Hippocampal formation (tissue), 2 donors: ENCODE measurements at regions not wholly inside any gene's neighbourhood (a gene's known extent, or its start where the extent isn't known, plus 50 kb on each side); places are given as distances from the start of the nearest gene placed in this dataset.
A peak's percentile ranks its signal among the peaks of the same experiment; 100 is the strongest.

Source experiments
- DNase-seq, 2 donors: peaks; one replicate each; lab custom pipeline; 2025; lab: John Stamatoyannopoulos, UW

GRCh38 chr4:108527723-108528122 lies 92.7 kb upstream of the RPL34 start:
- no peak for DNase-seq

- no peak for DNase-seq
These were observed 99.6 kb upstream of the RPL34 start for GRCh38 chr4:108520807-108521206.

- DNase-seq: no peak
These were observed 100.3 kb upstream of the RPL34 start for GRCh38 chr4:108519911-108520601.

DNA sequence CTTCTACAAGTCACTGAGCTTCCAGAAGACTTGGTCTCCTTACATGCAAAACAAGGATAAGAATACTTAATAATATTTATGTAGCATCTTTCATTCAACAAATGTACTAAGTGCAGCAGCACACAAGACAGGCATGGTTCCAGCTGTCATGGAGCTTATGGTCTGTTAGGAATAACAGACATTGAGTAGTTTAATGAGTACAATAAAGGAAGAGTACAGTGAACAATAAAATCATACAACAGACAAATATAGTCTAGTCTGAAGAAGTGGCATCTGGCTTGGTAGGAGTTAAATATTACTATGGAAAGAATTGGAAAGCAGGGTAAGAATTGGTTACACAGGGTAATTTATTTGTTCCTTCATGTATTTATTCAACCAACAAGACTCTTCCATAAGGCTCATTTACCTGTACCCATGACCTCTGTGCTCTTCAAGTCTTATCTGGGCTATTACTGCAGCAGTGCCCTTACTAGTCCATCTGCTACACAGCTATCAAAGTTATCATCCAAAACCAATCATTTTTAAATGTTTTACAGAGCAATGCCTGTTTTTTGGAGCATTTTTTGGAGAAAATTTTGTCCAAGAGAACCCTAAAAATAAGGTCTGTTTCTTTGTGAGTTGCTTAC lies 101.1 kb upstream of the RPL34 start:
- no peak for DNase-seq

DNA sequence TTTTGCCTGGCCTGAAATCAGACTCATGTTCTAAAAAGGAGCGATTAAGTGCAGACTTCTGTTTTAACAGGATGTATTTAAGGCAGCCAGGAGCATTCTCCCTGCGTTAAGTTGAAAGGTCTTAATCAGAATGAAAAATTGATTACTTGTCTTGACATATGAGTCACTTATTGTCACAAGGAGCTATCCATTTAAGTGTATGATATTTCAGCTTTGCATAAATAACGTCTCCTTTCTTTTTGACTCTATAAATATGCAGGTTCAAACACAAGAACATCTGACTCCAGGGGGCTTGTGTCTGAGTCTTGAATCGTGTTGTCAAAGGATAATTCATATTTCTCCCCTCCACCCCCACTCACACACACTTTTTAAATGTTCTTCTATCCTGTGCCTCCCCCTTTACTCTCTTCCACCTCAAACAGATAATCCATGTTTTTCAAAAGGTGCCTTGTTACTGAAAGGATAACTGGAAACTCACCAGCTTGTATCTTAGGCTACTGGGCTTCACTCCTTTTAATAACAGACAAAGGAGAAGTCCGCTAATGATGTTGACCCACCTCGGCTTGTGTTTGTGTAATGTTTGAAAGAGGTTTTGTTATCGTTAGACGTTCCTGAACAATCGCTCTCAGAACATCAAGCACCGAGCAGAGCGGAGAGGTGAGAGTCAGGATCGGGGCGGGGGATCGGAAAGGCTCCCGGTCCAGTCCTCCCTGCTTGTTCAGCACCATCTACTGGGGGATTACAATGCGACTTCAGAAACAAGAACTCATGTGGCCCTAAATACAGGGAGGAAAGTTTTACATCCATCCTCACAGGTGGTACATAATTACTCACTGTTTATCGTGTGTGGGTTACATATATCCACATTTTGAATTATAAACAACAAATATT lies 107.5 kb upstream of the RPL34 start:
- peak in 1 of 2 donors; percentile 1 for DNase-seq

DNA sequence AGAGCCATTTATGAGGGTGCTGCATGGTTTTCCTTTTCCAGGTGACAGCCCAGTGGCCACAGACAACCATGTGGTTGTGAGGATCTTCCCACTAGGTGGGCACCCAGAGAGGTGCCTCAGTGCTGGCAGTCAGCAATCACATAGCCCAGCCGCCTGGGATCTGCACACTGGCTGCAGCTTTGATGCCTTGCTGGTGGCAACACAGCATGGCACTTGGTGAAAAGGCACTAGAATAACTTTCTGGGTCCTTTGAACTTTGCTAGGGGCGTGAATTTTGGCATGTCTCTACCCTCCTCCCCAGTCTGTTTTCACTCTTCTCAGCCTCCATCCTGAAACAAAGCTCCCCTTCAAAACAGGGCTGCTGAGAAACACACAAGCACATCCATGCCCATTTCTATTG lies 108.8 kb upstream of the RPL34 start:
- DNase-seq: no peak

GRCh38 chr4:108502356-108502755 lies 118.0 kb upstream of the RPL34 start:
- no peak for DNase-seq

DNA sequence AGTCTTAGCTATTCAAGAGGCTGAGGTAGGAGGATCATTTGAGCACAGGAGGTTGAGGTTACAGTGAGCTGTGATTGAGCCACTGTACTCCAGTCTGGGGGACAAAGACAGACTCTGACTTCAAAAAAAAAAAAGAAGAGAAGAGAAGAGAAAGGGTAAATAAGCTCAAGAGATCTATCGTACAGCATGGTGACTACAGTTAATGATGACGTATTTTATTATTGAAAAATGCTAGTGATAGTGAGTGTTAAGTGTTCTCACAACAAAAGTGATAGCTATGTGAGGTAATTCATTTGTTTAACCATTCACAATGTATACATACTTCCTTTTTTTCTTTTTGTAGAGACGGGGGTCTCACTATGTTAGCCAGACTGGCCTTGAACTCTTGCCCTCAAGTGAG lies 121.5 kb upstream of the RPL34 start:
- no peak for DNase-seq

DNA sequence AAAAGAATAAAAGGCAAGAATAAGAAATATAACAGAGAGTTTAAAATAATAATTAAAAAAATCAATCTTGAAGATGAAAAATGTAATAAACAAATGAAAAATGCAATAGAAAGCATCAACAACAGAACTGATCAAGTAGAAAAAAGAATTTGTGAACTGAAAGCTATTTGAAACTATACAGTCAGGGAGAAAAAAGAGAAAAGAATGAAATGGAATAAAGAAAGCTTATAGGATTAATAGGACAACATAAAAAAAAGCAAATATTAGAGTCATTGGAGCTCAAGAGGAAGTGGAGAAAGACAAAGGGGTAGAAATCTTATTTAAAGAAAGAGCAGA lies 126.8 kb upstream of the RPL34 start:
- DNase-seq: no peak

- DNase-seq: no peak
These were observed 127.4 kb upstream of the RPL34 start for GRCh38 chr4:108492816-108493595.

DNA sequence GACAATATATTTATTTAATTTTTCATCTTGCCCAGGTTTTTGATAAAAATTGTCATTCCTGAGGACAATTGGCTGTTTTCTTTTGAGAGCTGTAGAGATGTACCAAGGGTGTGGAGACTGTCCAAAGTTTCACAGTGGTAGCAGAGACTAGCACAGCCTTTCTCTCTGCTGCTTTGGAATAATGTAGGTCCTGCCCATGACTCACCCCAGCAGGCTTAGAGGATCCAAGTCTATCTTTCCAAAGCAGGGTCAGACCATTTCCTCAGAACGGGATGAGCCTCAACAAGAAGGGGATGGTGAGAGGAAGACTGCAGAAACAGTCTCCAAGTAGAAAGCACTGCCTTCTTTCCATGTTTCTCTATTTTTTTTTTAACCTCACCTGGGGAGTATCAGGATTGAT lies 131.5 kb upstream of the RPL34 start:
- DNase-seq: no peak

DNA sequence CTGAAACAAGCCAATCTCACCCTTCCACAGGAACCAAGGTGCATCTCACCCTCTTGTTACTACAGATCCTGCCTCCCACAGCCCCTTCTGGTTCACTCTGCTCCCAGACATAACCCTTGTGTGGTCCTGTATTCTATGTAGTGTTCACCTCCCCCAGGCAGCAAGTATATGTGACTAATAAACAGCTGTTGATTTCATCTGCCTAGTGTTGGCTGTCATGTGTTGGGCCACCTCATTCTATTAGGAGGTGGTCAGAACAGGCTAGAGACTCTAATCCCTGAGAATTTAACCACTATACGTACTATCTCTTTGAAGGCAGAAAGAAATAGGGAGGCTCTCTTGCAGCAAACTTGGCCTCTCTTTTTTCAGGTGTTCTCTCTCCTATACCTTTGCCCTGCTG lies 134.3 kb upstream of the RPL34 start:
- DNase-seq: no peak

DNA sequence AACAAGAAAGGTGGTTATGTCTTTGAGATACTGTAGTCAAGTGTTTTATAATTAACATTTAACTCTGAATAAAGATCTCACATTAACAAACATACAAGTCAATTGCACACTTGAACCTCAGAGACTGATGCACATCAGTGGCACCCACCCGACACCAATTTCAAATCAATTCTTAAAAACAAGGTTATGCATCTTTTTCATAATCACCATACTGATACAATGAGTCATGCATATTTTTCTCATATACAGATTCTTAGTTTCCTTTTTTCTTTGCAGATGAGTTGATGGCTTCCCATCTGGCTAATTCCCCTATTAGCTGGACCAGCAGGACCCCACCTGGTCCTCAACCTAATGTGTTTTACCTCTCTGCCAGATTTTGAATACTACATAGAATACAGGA lies 136.2 kb upstream of the RPL34 start:
- DNase-seq: no peak

GRCh38 chr4:108483650-108484049 lies 136.7 kb upstream of the RPL34 start:
- no peak for DNase-seq

DNA sequence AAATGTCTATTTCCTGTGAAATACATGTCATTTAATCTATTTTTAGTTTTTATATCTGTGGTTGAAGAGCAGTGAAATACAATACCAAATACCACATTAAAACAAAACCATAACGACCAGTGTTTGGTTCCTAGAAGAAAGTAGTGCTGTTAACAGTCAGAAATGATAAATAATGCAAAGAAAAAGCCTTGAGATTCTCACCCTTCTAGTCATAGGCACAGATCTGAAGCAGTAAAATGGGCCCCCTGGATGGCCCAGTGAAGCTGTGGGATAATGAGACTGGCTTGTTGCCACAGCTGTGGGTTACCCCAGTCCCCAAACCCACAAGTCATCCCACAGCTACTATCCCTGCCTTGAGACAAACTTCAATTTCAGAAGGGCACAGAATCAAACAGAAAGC lies 137.3 kb upstream of the RPL34 start:
- DNase-seq: no peak

- no peak for DNase-seq
These were observed 139.5 kb upstream of the RPL34 start for GRCh38 chr4:108480881-108481280.

DNA sequence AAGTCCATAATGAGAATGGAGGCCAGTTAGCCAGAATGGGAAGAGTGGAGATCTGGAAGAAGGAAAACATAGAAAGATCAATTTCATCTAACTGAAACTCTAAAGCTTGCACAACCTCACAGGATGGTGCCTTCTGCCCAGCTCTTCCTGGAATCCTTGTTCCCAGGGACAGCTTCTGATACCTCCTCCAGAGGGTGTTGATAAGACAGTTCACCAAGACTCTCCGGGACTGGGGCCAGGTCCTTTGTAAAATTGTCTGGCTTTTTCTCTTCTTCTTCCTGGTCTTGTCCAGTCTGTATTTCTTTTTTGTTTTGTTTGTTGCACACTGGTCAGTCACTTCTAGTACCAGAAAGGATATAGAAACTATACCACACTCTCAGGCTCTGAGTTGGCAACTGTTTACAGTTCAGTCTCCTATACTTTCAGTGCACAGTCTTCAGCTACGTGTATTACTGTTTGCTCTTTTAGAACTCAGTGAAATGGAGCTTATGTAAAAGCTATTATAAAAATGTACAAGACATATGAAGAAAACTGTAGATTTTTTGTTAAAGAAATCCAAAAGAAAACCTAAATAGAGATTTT lies 142.8 kb upstream of the RPL34 start:
- DNase-seq: no peak

GRCh38 chr4:108473163-108473720 lies 147.1 kb upstream of the RPL34 start:
- DNase-seq: no peak

- no peak for DNase-seq
These were observed 153.2 kb upstream of the RPL34 start for GRCh38 chr4:108466936-108467902.

GRCh38 chr4:108465886-108466500 lies 154.4 kb upstream of the RPL34 start:
- DNase-seq: no peak
